Neural crest cell (in vitro differentiated cells): ENCODE measurements at regions not wholly inside any gene's neighbourhood (a gene's known extent, or its start where the extent isn't known, plus 50 kb on each side); places are given as distances from the start of the nearest gene placed in this dataset.

ENCODE experiments used
- DNase-seq: peaks from one replicate; pipeline ENCODE4 v3.0.0; 2021; ENCODE audit warnings: low read depth, mixed read lengths, low spot score
- H3K27ac Mint-ChIP-seq: one replicate; pipeline ENCODE4 v1.8.0; 2021; ENCODE audit warnings: mild to moderate bottlenecking, mixed read lengths; ENCODE audit not compliant: unreplicated experiment
- H3K27me3 Mint-ChIP-seq: 2 replicates; pipeline ENCODE4 v1.8.0; 2021; ENCODE audit warnings: low read depth, mild to moderate bottlenecking, mixed read lengths
- H3K36me3 Mint-ChIP-seq: 2 replicates; pipeline ENCODE4 v1.8.0; 2021; ENCODE audit warnings: low read depth, mild to moderate bottlenecking, mixed read lengths
- H3K4me1 Mint-ChIP-seq: 2 replicates; pipeline ENCODE4 v1.8.0; 2021; ENCODE audit warnings: mixed read lengths
- H3K4me3 Mint-ChIP-seq: one replicate; pipeline ENCODE4 v1.8.0; 2021; ENCODE audit warnings: mild to moderate bottlenecking, mixed read lengths
- H3K9me3 Mint-ChIP-seq: 2 replicates; pipeline ENCODE4 v1.8.0; 2021; ENCODE audit warnings: mixed read lengths
- TF ChIP-seq, protein P1 (sequence below): fragments of 200-600 bp; sonication (generic); conservative IDR thresholded peaks from 2 replicates; pipeline ENCODE4 v1.5.0; 2021; ENCODE audit warnings: antibody characterized with exemption, mild to moderate bottlenecking

DNA sequence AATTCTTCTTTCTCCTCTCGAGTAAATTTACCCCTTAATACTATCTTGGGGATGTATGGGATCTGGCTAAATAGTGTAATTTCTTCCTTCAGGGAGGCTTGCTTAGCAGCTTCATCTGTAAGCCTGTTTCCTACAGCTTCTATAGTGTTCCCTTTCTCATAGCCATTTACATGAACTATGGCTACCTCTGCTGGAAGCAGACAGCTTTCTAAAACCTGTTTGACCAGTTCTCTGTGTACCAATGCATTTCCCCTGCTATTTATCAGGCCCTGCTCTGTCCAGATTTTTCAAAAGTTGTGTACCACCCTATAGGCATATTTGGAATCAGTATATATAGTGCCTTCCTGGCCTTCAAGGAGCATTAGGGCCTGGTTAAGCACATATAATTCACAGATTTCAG lies 113.6 kb upstream of the PCDH9 start:
- Mint-ChIP-seq H3K27me3 (no peaks in the 10 kb centered on the region), H3K9me3 (peaks cover 2% of the 10 kb centered on the region), H3K4me3 (no peak overlapping the region), H3K27ac (no peak overlapping the region), H3K36me3 (no peaks in the 10 kb centered on the region), H3K4me1 (no peaks in the 10 kb centered on the region)
- TF ChIP-seq, protein P1, sequence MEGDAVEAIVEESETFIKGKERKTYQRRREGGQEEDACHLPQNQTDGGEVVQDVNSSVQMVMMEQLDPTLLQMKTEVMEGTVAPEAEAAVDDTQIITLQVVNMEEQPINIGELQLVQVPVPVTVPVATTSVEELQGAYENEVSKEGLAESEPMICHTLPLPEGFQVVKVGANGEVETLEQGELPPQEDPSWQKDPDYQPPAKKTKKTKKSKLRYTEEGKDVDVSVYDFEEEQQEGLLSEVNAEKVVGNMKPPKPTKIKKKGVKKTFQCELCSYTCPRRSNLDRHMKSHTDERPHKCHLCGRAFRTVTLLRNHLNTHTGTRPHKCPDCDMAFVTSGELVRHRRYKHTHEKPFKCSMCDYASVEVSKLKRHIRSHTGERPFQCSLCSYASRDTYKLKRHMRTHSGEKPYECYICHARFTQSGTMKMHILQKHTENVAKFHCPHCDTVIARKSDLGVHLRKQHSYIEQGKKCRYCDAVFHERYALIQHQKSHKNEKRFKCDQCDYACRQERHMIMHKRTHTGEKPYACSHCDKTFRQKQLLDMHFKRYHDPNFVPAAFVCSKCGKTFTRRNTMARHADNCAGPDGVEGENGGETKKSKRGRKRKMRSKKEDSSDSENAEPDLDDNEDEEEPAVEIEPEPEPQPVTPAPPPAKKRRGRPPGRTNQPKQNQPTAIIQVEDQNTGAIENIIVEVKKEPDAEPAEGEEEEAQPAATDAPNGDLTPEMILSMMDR = no peak
- no peak for DNase-seq

DNA sequence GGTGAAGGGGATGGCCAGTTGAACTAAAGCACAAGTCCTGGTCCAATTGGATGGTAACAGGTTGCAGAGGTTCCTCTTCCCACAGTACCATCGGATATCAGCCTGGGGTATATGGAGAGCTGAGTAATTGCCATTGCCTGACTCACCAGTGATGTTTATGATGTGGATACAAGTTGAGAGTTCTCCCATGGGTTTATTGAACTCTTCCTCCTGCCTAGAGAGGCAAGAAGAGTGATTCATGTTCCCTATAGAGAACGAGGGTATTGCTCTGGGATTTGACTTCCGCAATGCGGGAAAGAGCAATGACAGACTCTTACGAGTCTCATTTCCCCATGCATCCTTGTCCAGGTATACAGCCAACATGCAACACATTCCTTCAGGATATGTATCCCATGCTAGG lies 111.3 kb upstream of the PCDH9 start:
- Mint-ChIP-seq H3K27me3 (no peaks in the 10 kb centered on the region), H3K36me3 (no peaks in the 10 kb centered on the region), H3K4me1 (no peaks in the 10 kb centered on the region), H3K4me3 (no peak overlapping the region), H3K9me3 (no peaks in the 10 kb centered on the region), H3K27ac (no peak overlapping the region)
- DNase-seq = no peak
- TF ChIP-seq, protein P1 = no peak

DNA sequence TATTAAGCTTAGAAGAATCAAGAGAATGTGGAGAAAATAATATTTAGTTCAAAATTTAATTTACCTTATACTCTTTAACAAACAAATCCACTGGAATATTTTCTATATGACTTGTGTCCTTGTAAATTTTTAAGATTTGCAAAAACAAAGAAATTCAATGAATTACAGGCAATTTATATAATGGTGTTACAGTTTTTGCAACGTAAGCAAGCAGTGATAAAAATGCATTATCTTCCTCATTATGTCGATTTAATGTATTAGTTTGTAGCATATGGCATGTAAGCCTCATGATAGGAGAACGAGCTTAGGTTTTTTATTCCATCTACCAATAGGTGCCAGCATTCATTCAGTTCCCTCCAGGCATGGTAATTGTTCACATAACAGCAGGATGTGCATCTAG lies 100.0 kb upstream of the PCDH9 start:
- TF ChIP-seq, protein P1 = no peak
- Mint-ChIP-seq H3K4me3 (no peak overlapping the region), H3K27me3 (no peaks in the 10 kb centered on the region), H3K27ac (no peak overlapping the region), H3K4me1 (no peaks in the 10 kb centered on the region), H3K9me3 (no peaks in the 10 kb centered on the region), H3K36me3 (no peaks in the 10 kb centered on the region)
- no peak for DNase-seq

DNA sequence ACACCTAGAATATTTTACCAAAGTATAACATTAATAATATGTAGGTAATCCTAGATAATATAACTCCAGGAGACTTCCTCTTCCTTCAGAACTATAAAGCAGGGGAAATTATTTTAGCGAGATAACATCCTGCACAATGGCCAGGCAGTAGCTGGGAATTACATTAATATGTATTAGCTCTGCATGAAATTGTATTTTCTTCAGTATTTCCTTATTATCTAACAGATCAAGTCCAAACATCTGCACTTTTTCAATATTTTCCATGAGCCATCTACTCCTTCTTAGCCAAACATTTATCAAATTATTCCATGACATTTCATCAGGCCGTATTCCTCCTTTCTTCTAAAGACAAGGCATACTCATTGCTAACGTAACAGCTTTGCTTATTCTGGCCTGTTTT lies 98.8 kb upstream of the PCDH9 start:
- Mint-ChIP-seq H3K36me3 (no peaks in the 10 kb centered on the region), H3K27ac (no peak overlapping the region), H3K27me3 (no peaks in the 10 kb centered on the region), H3K4me1 (no peaks in the 10 kb centered on the region), H3K4me3 (no peak overlapping the region), H3K9me3 (no peaks in the 10 kb centered on the region)
- TF ChIP-seq, protein P1 = no peak
- DNase-seq = no peak

DNA sequence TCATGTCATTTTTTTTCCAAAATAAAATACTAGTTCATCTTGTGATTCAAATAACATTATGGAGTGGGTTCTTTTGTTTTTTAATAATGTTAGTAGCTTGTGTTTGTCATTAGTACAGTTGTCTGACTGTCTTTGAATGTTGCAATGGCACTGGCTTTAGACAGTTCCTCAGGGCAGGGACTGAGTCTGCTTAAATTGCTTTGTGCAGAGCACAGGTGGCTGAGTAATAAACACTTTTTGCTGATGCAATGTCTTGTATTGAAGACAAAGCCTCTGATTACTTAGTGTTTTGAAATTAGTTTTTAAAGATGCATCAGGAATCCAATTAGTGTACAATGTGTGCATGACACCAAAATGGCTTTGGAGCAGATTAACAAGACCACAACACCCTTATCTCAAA lies 88.7 kb upstream of the PCDH9 start:
- Mint-ChIP-seq H3K27me3 (no peaks in the 10 kb centered on the region), H3K9me3 (peaks cover 5% of the 10 kb centered on the region), H3K36me3 (no peaks in the 10 kb centered on the region)

More for the DNA sequence above, 88.7 kb upstream of the PCDH9 start:
- TF ChIP-seq, protein P1 = no peak
- Mint-ChIP-seq H3K4me1 (no peaks in the 10 kb centered on the region), H3K27ac (no peak overlapping the region), H3K4me3 (no peak overlapping the region)
- no peak for DNase-seq
